ENCODE measurements at regions not wholly inside any gene's neighbourhood (a gene's known extent, or its start where the extent isn't known, plus 50 kb on each side); places are given as distances from the start of the nearest gene placed in this dataset.

DNA sequence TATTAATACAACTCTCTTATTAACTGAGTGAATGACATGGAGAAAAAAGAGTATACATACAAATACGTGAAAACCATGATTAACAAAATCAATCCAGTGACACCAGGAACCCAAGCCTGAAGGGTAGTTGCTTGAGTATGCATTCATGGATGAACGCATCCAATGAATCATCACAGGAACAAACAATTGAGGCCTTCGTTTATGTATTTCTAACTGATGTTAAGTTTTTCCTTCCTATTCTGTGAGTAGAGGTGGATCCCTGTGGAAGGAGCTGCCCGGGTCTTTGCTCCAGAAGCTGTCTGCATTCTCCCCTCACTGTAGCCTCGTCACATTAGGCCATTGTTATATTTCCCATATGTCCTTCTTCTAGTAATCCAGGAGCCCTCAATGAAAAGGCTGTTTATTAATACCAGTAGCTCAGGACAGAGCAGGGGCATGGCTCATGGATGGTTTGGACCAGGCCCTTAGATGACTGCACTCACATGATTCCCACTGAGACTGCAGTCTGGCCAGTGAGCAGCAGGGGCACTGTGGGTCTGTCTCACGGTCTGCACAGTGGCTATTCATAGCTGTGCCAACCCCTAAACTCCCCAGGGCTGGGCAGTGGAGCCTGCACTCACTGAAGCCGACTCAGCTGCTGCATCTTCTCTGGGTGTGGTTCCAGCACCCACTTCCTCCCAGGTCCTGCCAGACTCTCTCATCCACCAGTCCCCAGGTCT, 128.1 kb upstream of the TOP3B start:
- Mint-ChIP-seq H3K27me3 (no peaks in the 10 kb centered on the region), H3K27ac (peak overlapping the region; percentile 95), H3K36me3 (ENCODE audit: low read depth) (peaks cover 2% of the 10 kb centered on the region), H3K9me3 (no peaks in the 10 kb centered on the region), H3K4me1 (peaks cover 47% of the 10 kb centered on the region), H3K4me3 (peak overlapping the region; percentile 67)
- ChIA-PET CTCF (interaction anchor here (0.8 to 5.5 kb wide), 39 partner anchors 9 to 843 kb away, joined by 3 to 42 read pairs (median 7); partner anchors contain the start of gene TOP3B), POLR2A (interaction anchor here (0.5 to 3.1 kb wide), 33 partner anchors 8 to 1689 kb away, joined by 3 to 36 read pairs (median 4); partner anchors contain the start of gene TOP3B)
- TF ChIP-seq, protein P1, sequence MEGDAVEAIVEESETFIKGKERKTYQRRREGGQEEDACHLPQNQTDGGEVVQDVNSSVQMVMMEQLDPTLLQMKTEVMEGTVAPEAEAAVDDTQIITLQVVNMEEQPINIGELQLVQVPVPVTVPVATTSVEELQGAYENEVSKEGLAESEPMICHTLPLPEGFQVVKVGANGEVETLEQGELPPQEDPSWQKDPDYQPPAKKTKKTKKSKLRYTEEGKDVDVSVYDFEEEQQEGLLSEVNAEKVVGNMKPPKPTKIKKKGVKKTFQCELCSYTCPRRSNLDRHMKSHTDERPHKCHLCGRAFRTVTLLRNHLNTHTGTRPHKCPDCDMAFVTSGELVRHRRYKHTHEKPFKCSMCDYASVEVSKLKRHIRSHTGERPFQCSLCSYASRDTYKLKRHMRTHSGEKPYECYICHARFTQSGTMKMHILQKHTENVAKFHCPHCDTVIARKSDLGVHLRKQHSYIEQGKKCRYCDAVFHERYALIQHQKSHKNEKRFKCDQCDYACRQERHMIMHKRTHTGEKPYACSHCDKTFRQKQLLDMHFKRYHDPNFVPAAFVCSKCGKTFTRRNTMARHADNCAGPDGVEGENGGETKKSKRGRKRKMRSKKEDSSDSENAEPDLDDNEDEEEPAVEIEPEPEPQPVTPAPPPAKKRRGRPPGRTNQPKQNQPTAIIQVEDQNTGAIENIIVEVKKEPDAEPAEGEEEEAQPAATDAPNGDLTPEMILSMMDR (IDR thresholded peaks at IDR 0.05) = no peak
- intact Hi-C loops (cut with micrococcal nuclease) = loop anchor here (1.0 to 5.0 kb wide), 14 partner anchors 11 to 1030 kb away; partner anchors contain the start of genes RSPH14 and TOP3B
- ATAC-seq (ENCODE audit: low read depth) (peak; percentile 92), DNase-seq (peak; percentile 82)

DNA sequence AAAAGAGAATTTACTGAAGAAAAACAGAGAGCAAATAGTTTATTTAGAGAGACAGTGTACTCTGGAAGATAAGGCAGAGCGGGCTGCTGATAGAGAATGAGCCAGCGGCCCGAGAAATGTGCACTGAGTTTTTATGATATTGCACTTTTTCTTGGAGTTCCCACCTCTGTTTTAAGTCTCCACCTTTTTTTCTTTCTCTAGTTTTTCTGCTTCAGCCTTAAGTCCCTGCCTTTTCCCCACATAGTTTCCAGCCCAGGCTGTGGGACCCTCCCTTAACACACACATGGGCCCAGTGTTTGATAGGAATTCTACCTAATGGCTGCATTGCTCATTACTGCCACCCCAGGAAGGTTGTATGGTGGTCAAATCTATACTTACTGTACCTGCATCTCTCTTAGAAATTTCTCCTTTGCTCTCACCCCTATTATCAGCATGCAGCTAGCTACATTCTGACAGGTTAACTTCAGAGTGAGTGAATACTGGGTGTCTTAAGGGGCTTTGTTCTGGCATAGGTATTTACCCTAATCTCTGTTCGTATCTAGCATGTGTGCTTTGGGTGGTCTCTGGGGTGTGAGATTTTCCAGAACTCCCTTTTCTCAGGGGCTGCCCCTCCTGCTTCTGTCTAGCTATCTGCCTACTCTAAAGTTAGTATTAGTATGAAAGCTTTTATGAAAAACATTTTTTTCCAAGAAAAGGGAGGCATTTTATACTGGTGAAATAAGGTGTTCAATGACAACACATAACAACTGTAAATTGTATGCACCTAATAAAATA, 127.3 kb upstream of the TOP3B start:
- TF ChIP-seq, protein P1 (IDR thresholded peaks at IDR 0.05) = no peak
- intact Hi-C loops (cut with micrococcal nuclease) = loop anchor here (2.0 to 5.0 kb wide), 4 partner anchors 21 to 1031 kb away; partner anchors contain the start of genes RSPH14 and TOP3B
- peaks cover 2% of the 10 kb centered on the region for H3K36me3 Mint-ChIP-seq (ENCODE audit: low read depth)
- CTCF ChIA-PET = interaction anchor here (0.8 to 5.5 kb wide), 32 partner anchors 9 to 844 kb away, joined by 3 to 42 read pairs (median 10); partner anchors contain the start of gene TOP3B
- peaks cover 47% of the 10 kb centered on the region for H3K4me1 Mint-ChIP-seq
- H3K27me3 Mint-ChIP-seq = no peaks in the 10 kb centered on the region
- no peaks in the 10 kb centered on the region for H3K9me3 Mint-ChIP-seq
- no peak for DNase-seq
- POLR2A ChIA-PET = interaction anchor here (0.8 to 3.1 kb wide), 16 partner anchors 8 to 127 kb away, joined by 3 to 36 read pairs (median 6); partner anchors contain the start of gene TOP3B
- H3K27ac Mint-ChIP-seq = peak overlapping the region; percentile 95
- H3K4me3 Mint-ChIP-seq = no peak overlapping the region
- ATAC-seq (ENCODE audit: low read depth) = no peak

DNA sequence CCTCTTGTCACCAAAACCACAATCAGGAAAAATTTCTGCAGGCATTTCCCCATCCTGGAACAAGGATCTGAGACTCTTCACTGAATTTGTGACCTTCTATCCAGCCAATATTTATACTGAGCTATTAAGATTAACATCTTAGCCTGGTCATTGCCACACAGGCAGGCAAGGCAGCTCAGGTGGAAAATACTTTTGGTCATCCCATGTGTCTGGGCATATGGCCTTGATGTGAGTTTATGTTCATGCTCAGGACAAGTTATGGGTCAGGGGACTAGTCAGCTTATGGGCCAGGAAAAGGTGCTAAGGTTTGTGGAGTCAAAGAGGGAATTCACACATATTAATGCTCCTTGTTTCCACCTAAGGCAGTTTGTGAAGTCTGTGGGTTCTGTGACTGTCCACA, 124.3 kb upstream of the TOP3B start:
- ATAC-seq (ENCODE audit: low read depth) (no peak), DNase-seq (no peak)
- intact Hi-C loops (cut with micrococcal nuclease) = no loop called here
- ChIA-PET POLR2A (interaction anchor here (1.3 to 1.4 kb wide), 2 partner anchors 69 to 76 kb away, joined by 3 read pairs; no protein-coding TSS in a partner anchor), CTCF (no interaction called here)
- Mint-ChIP-seq H3K27ac (no peak overlapping the region), H3K4me3 (no peak overlapping the region), H3K9me3 (no peaks in the 10 kb centered on the region), H3K36me3 (ENCODE audit: low read depth) (peaks cover 7% of the 10 kb centered on the region), H3K27me3 (no peaks in the 10 kb centered on the region), H3K4me1 (peaks cover 37% of the 10 kb centered on the region)
- TF ChIP-seq, protein P1 (IDR thresholded peaks at IDR 0.05) = no peak

DNA sequence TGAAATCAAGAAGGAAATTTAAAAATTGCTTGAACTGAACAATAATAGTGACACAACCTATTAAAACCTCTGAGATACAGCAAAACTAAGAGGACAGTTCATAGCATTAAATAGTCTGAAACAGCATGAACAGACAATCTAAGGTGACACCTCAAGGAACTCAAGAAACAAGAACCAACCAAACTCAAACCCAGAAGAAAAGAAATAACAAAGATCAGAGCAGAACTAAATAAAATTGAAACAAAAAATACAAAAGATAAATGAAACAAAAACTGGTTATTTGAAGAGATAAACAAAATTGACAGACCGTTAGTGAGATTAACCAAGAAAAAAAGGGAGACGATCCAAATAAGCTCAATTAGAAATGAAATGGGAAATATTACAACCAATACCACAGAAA, 122.8 kb upstream of the TOP3B start:
- no peaks in the 10 kb centered on the region for H3K27me3 Mint-ChIP-seq
- no peaks in the 10 kb centered on the region for H3K9me3 Mint-ChIP-seq
- intact Hi-C loops (cut with micrococcal nuclease) = no loop called here
- DNase-seq (no peak), ATAC-seq (ENCODE audit: low read depth) (no peak)
- CTCF ChIA-PET = no interaction called here
- H3K4me3 Mint-ChIP-seq = no peak overlapping the region
- peaks cover 28% of the 10 kb centered on the region for H3K4me1 Mint-ChIP-seq
- no peak overlapping the region for H3K27ac Mint-ChIP-seq
- peaks cover 7% of the 10 kb centered on the region for H3K36me3 Mint-ChIP-seq (ENCODE audit: low read depth)
- TF ChIP-seq, protein P1 (IDR thresholded peaks at IDR 0.05) = no peak
- POLR2A ChIA-PET = no interaction called here

Data from activated B cell treated with CpG ODN at 0.5 μM for 24 hours (primary cell).